BLaER1 (cell line): ENCODE measurements at regions not wholly inside any gene's neighbourhood (a gene's known extent, or its start where the extent isn't known, plus 50 kb on each side); places are given as distances from the start of the nearest gene placed in this dataset.

ENCODE experiments used
- H3K27ac ChIP-seq: shearing (Covaris generic); formaldehyde crosslinking; 2 replicates; pipeline ENCODE4 v1.8.1; 2022
- H3K27me3 ChIP-seq: shearing (Covaris generic); formaldehyde crosslinking; 2 replicates; pipeline ENCODE4 v1.8.1; 2022
- H3K36me3 ChIP-seq: shearing (Covaris generic); formaldehyde crosslinking; 2 replicates; pipeline ENCODE4 v1.8.1; 2022
- H3K4me1 ChIP-seq: shearing (Covaris generic); formaldehyde crosslinking; 2 replicates; pipeline ENCODE4 v1.8.1; 2022
- H3K4me2 ChIP-seq: shearing (Covaris generic); formaldehyde crosslinking; 2 replicates; pipeline ENCODE4 v1.8.1; 2022
- H3K4me3 ChIP-seq: shearing (Covaris generic); formaldehyde crosslinking; 2 replicates; pipeline ENCODE4 v1.8.1; 2022
- H3K9ac ChIP-seq: shearing (Covaris generic); formaldehyde crosslinking; 2 replicates; pipeline ENCODE4 v1.8.1; 2022
- H3K9me3 ChIP-seq: shearing (Covaris generic); formaldehyde crosslinking; 2 replicates; pipeline ENCODE4 v1.8.1; 2022
- H4K20me1 ChIP-seq: shearing (Covaris generic); formaldehyde crosslinking; 2 replicates; pipeline ENCODE4 v1.8.1; 2022
- Cebpa-rat ChIP-seq: shearing (Covaris generic); IDR thresholded peaks from 2 replicates; pipeline ENCODE4 v1.8.1; 2022

- Histone ChIP-seq H3K9me3 (no peaks in the 10 kb centered on the region), H3K4me1 (peaks cover 28% of the 10 kb centered on the region), H3K4me3 (no peak overlapping the region), H3K27me3 (no peaks in the 10 kb centered on the region), H3K36me3 (no peaks in the 10 kb centered on the region), H3K9ac (no peak overlapping the region), H3K4me2 (no peak overlapping the region), H4K20me1 (no peaks in the 10 kb centered on the region), H3K27ac (no peak overlapping the region)
- no peak for TF ChIP-seq Cebpa-rat
These were observed 98.5 kb downstream of the HDGFL1 start for GRCh38 chr6:22667855-22668254.

- no peaks in the 10 kb centered on the region for H3K27me3 ChIP-seq
- H3K4me1 ChIP-seq, result peaks cover 28% of the 10 kb centered on the region
- H3K9me3 ChIP-seq, result no peaks in the 10 kb centered on the region
- H3K36me3 ChIP-seq, result no peaks in the 10 kb centered on the region
- no peak overlapping the region for H3K4me2 ChIP-seq
- TF ChIP-seq Cebpa-rat, result no peak
- no peak overlapping the region for H3K4me3 ChIP-seq
- no peak overlapping the region for H3K27ac ChIP-seq
- H4K20me1 ChIP-seq, result no peaks in the 10 kb centered on the region
- no peak overlapping the region for H3K9ac ChIP-seq
These were observed 98.9 kb downstream of the HDGFL1 start for GRCh38 chr6:22668307-22668706.

GRCh38 chr6:22668717-22669116 is 99.4 kb downstream of the HDGFL1 start:
- peaks cover 28% of the 10 kb centered on the region for H3K4me1 ChIP-seq
- H3K9me3 ChIP-seq, result no peaks in the 10 kb centered on the region
- no peak overlapping the region for H3K9ac ChIP-seq
- H3K27me3 ChIP-seq, result no peaks in the 10 kb centered on the region
- no peaks in the 10 kb centered on the region for H4K20me1 ChIP-seq
- H3K4me2 ChIP-seq, result no peak overlapping the region
- H3K36me3 ChIP-seq, result no peaks in the 10 kb centered on the region
- no peak overlapping the region for H3K27ac ChIP-seq
- H3K4me3 ChIP-seq, result no peak overlapping the region
- TF ChIP-seq Cebpa-rat, result no peak

GRCh38 chr6:22670605-22671004 is 101.2 kb downstream of the HDGFL1 start:
- Histone ChIP-seq H3K4me1 (peaks cover 28% of the 10 kb centered on the region), H3K9ac (no peak overlapping the region), H3K4me3 (no peak overlapping the region), H3K36me3 (no peaks in the 10 kb centered on the region), H3K27me3 (no peaks in the 10 kb centered on the region), H3K27ac (no peak overlapping the region), H4K20me1 (no peaks in the 10 kb centered on the region), H3K9me3 (no peaks in the 10 kb centered on the region), H3K4me2 (peak overlapping the region; percentile 56)
- no peak for TF ChIP-seq Cebpa-rat

- no peak overlapping the region for H3K4me2 ChIP-seq
- H4K20me1 ChIP-seq, result no peaks in the 10 kb centered on the region
- H3K27me3 ChIP-seq, result no peaks in the 10 kb centered on the region
- TF ChIP-seq Cebpa-rat, result no peak
- H3K4me3 ChIP-seq, result no peak overlapping the region
- no peaks in the 10 kb centered on the region for H3K36me3 ChIP-seq
- no peak overlapping the region for H3K9ac ChIP-seq
- H3K4me1 ChIP-seq, result peaks cover 19% of the 10 kb centered on the region
- H3K9me3 ChIP-seq, result no peaks in the 10 kb centered on the region
- no peak overlapping the region for H3K27ac ChIP-seq
These were observed 104.1 kb downstream of the HDGFL1 start for GRCh38 chr6:22673474-22673873.

GRCh38 chr6:22680950-22681349 is 111.6 kb downstream of the HDGFL1 start:
- no peak for TF ChIP-seq Cebpa-rat
- H4K20me1 ChIP-seq, result no peaks in the 10 kb centered on the region
- H3K4me1 ChIP-seq, result no peaks in the 10 kb centered on the region
- no peak overlapping the region for H3K9ac ChIP-seq
- no peak overlapping the region for H3K4me3 ChIP-seq
- H3K36me3 ChIP-seq, result no peaks in the 10 kb centered on the region
- no peaks in the 10 kb centered on the region for H3K27me3 ChIP-seq
- no peak overlapping the region for H3K27ac ChIP-seq
- H3K4me2 ChIP-seq, result no peak overlapping the region
- H3K9me3 ChIP-seq, result no peaks in the 10 kb centered on the region

GRCh38 chr6:22681761-22682160 is 112.4 kb downstream of the HDGFL1 start:
- Histone ChIP-seq H3K27me3 (no peaks in the 10 kb centered on the region), H4K20me1 (no peaks in the 10 kb centered on the region), H3K27ac (no peak overlapping the region), H3K9ac (no peak overlapping the region), H3K9me3 (no peaks in the 10 kb centered on the region), H3K36me3 (no peaks in the 10 kb centered on the region), H3K4me2 (no peak overlapping the region), H3K4me3 (no peak overlapping the region), H3K4me1 (no peaks in the 10 kb centered on the region)
- no peak for TF ChIP-seq Cebpa-rat

- H3K9me3 ChIP-seq, result no peaks in the 10 kb centered on the region
- no peak overlapping the region for H3K4me2 ChIP-seq
These were observed 113.6 kb downstream of the HDGFL1 start for GRCh38 chr6:22682979-22683378.

GRCh38 chr6:22690446-22690845 is 121.1 kb downstream of the HDGFL1 start:
- no peak overlapping the region for H3K4me2 ChIP-seq
- no peak for TF ChIP-seq Cebpa-rat
- no peak overlapping the region for H3K4me3 ChIP-seq
- H3K27ac ChIP-seq, result no peak overlapping the region
- no peaks in the 10 kb centered on the region for H3K4me1 ChIP-seq
- H3K9me3 ChIP-seq, result no peaks in the 10 kb centered on the region
- H3K27me3 ChIP-seq, result no peaks in the 10 kb centered on the region
- no peak overlapping the region for H3K9ac ChIP-seq
- H4K20me1 ChIP-seq, result no peaks in the 10 kb centered on the region
- H3K36me3 ChIP-seq, result no peaks in the 10 kb centered on the region

More at GRCh38 chr6:22682979-22683378, 113.6 kb downstream of the HDGFL1 start:
- H3K36me3 ChIP-seq, result no peaks in the 10 kb centered on the region
- no peaks in the 10 kb centered on the region for H4K20me1 ChIP-seq
- no peak overlapping the region for H3K27ac ChIP-seq
- H3K27me3 ChIP-seq, result no peaks in the 10 kb centered on the region
- no peaks in the 10 kb centered on the region for H3K4me1 ChIP-seq
- no peak overlapping the region for H3K9ac ChIP-seq
- TF ChIP-seq Cebpa-rat, result no peak
- H3K4me3 ChIP-seq, result no peak overlapping the region

- H3K27me3 ChIP-seq, result no peaks in the 10 kb centered on the region
- H4K20me1 ChIP-seq, result no peaks in the 10 kb centered on the region
- no peaks in the 10 kb centered on the region for H3K36me3 ChIP-seq
- no peak for TF ChIP-seq Cebpa-rat
- H3K9ac ChIP-seq, result no peak overlapping the region
- no peaks in the 10 kb centered on the region for H3K4me1 ChIP-seq
- H3K4me2 ChIP-seq, result no peak overlapping the region
- no peak overlapping the region for H3K27ac ChIP-seq
- no peaks in the 10 kb centered on the region for H3K9me3 ChIP-seq
- H3K4me3 ChIP-seq, result no peak overlapping the region
These were observed 124.8 kb downstream of the HDGFL1 start for GRCh38 chr6:22694092-22694724.

- H3K9me3 ChIP-seq, result no peaks in the 10 kb centered on the region
- H3K4me2 ChIP-seq, result no peak overlapping the region
- H3K4me3 ChIP-seq, result no peak overlapping the region
- no peaks in the 10 kb centered on the region for H4K20me1 ChIP-seq
- H3K36me3 ChIP-seq, result no peaks in the 10 kb centered on the region
- H3K27me3 ChIP-seq, result no peaks in the 10 kb centered on the region
- no peaks in the 10 kb centered on the region for H3K4me1 ChIP-seq
- no peak for TF ChIP-seq Cebpa-rat
- no peak overlapping the region for H3K9ac ChIP-seq
- no peak overlapping the region for H3K27ac ChIP-seq
These were observed 127.1 kb downstream of the HDGFL1 start for GRCh38 chr6:22696481-22696880.
